ENCODE measurements at regions not wholly inside any gene's neighbourhood (a gene's known extent, or its start where the extent isn't known, plus 50 kb on each side); places are given as distances from the start of the nearest gene placed in this dataset.

- Mint-ChIP-seq H3K36me3 (ENCODE audit: low read depth) (no peaks in the 10 kb centered on the region), H3K9me3 (no peaks in the 10 kb centered on the region), H3K4me1 (ENCODE audit: low read depth) (no peaks in the 10 kb centered on the region), H3K27me3 (peaks cover 16% of the 10 kb centered on the region), H3K4me3 (no peak overlapping the region), H3K27ac (no peak overlapping the region)
- POLR2A ChIA-PET, result no interaction called here
- no peak for TF ChIP-seq CTCF (IDR thresholded peaks at IDR 0.05)
- CTCF ChIA-PET, result no interaction called here
- intact Hi-C loops (cut with micrococcal nuclease), result no loop called here
- DNase-seq (no peak), ATAC-seq (no peak)
These were observed 63.9 kb upstream of the KCNA5 start for GRCh38 chr12:4979737-4980136.

GRCh38 chr12:4984344-4984743, 59.3 kb upstream of the KCNA5 start:
- POLR2A ChIA-PET, result no interaction called here
- CTCF ChIA-PET, result interaction anchor here (1.0 kb wide), 1 partner anchor 8 kb away, joined by 3 read pairs; no protein-coding TSS in a partner anchor
- no peak for DNase-seq
- Mint-ChIP-seq H3K27me3 (peaks cover 15% of the 10 kb centered on the region), H3K4me3 (no peak overlapping the region), H3K9me3 (no peaks in the 10 kb centered on the region), H3K27ac (no peak overlapping the region), H3K4me1 (ENCODE audit: low read depth) (no peaks in the 10 kb centered on the region), H3K36me3 (ENCODE audit: low read depth) (no peaks in the 10 kb centered on the region)
- TF ChIP-seq CTCF (IDR thresholded peaks at IDR 0.05), result no peak
- intact Hi-C loops (cut with micrococcal nuclease), result no loop called here
- ATAC-seq, result no peak

- DNase-seq (no peak), ATAC-seq (no peak)
- H3K36me3 Mint-ChIP-seq (ENCODE audit: low read depth), result no peaks in the 10 kb centered on the region
- no peaks in the 10 kb centered on the region for H3K4me1 Mint-ChIP-seq (ENCODE audit: low read depth)
- H3K9me3 Mint-ChIP-seq, result no peaks in the 10 kb centered on the region
- intact Hi-C loops (cut with micrococcal nuclease), result no loop called here
- peaks cover 15% of the 10 kb centered on the region for H3K27me3 Mint-ChIP-seq
- H3K27ac Mint-ChIP-seq, result no peak overlapping the region
- CTCF ChIA-PET, result interaction anchor here (1.0 kb wide), 1 partner anchor 9 kb away, joined by 3 read pairs; no protein-coding TSS in a partner anchor
- TF ChIP-seq CTCF (IDR thresholded peaks at IDR 0.05), result no peak
- H3K4me3 Mint-ChIP-seq, result no peak overlapping the region
- POLR2A ChIA-PET, result no interaction called here
These were observed 58.7 kb upstream of the KCNA5 start for GRCh38 chr12:4984971-4985370.

- DNase-seq, result no peak
- POLR2A ChIA-PET, result no interaction called here
These were observed 57.9 kb upstream of the KCNA5 start for GRCh38 chr12:4985820-4986219.

More at GRCh38 chr12:4985820-4986219, 57.9 kb upstream of the KCNA5 start:
- Mint-ChIP-seq H3K27ac (no peak overlapping the region), H3K36me3 (ENCODE audit: low read depth) (no peaks in the 10 kb centered on the region), H3K4me1 (ENCODE audit: low read depth) (no peaks in the 10 kb centered on the region), H3K4me3 (no peak overlapping the region), H3K9me3 (no peaks in the 10 kb centered on the region), H3K27me3 (peaks cover 15% of the 10 kb centered on the region)
- intact Hi-C loops (cut with micrococcal nuclease), result no loop called here
- no peak for TF ChIP-seq CTCF (IDR thresholded peaks at IDR 0.05)
- no peak for ATAC-seq
- CTCF ChIA-PET, result interaction anchor here (0.8 to 1.4 kb wide), 3 partner anchors 10 to 18 kb away, joined by 3 read pairs; no protein-coding TSS in a partner anchor
